CD14-positive monocyte (primary cell): ENCODE measurements at regions not wholly inside any gene's neighbourhood (a gene's known extent, or its start where the extent isn't known, plus 50 kb on each side); places are given as distances from the start of the nearest gene placed in this dataset.
"Not testable (repeated sequence)": the region's sequence is repeated elsewhere in the genome, so short reads cannot be mapped to it uniquely, and the experiment has no call there.

Experiments
- DNase-seq, 3 donors: peaks; one replicate each; pipeline ENCODE4 v3.0.0-alpha.2; 2011 to 2022
- H2AFZ ChIP-seq: 2 replicates; pipeline ENCODE4 v1.6.0; 2012; ENCODE audit warnings: mild to moderate bottlenecking, low read depth, low read length, inconsistent platforms; ENCODE audit not compliant: insufficient read depth, poor library complexity, severe bottlenecking
- H3K27ac ChIP-seq, 2 donors: 1 replicate in 1 of 2; 2 replicates in 1 of 2; pipeline ENCODE4 v1.5.1; 2012 to 2013; ENCODE audit warnings: low read length in 2 of 2, control low read depth in 1 of 2, inconsistent platforms in 1 of 2, low read depth in 1 of 2, mild to moderate bottlenecking in 1 of 2
- H3K27me3 ChIP-seq, 2 donors: one replicate each; pipeline versions ENCODE4 v1.6.0 to v1.6.1; 2011 to 2013; ENCODE audit warnings: low read length in 2 of 2; ENCODE audit not compliant: control insufficient read depth in 2 of 2, insufficient read depth in 2 of 2
- H3K36me3 ChIP-seq, 2 donors: replicated peaks in 1 of 2; 1 replicate in 1 of 2; 2 replicates in 1 of 2; pipeline versions ENCODE4 v1.5.1 to v1.6.1; 2012 to 2013; ENCODE audit warnings: low read length in 2 of 2, control low read depth in 1 of 2, inconsistent platforms in 1 of 2, mild to moderate bottlenecking in 1 of 2; ENCODE audit not compliant: insufficient read depth in 2 of 2, control insufficient read depth in 1 of 2
- H3K4me1 ChIP-seq, 2 donors: 1 replicate in 1 of 2; 2 replicates in 1 of 2; pipeline versions ENCODE4 v1.5.1 to v1.6.1; 2012 to 2013; ENCODE audit warnings: low read length in 2 of 2, control low read depth in 1 of 2, inconsistent platforms in 1 of 2, mild to moderate bottlenecking in 1 of 2, moderate library complexity in 1 of 2; ENCODE audit not compliant: insufficient read depth in 2 of 2, control insufficient read depth in 1 of 2
- H3K4me2 ChIP-seq: replicated peaks from 2 replicates; pipeline ENCODE3; 2012; ENCODE audit warnings: low read length, moderate library complexity, mild to moderate bottlenecking; ENCODE audit not compliant: poor library complexity, severe bottlenecking; ENCODE audit errors: extremely low read depth
- H3K4me3 ChIP-seq, 3 experiments: fragments of 200-600 bp in 1 of 3; sonication (generic) in 1 of 3; replicated peaks in 1 of 3; 1 replicate in 2 of 3; 2 replicates in 1 of 3; pipeline ENCODE4 v1.5.1; 2011 to 2013; ENCODE audit warnings: low read length in 3 of 3, mild to moderate bottlenecking in 3 of 3, control low read depth in 2 of 3, low read depth in 2 of 3, inconsistent platforms in 1 of 3, moderate library complexity in 1 of 3
- H3K79me2 ChIP-seq: 2 replicates; pipeline ENCODE4 v1.6.0; 2012; ENCODE audit warnings: mild to moderate bottlenecking, control low read depth, inconsistent platforms, low read length, moderate library complexity; ENCODE audit not compliant: insufficient read depth
- H3K9ac ChIP-seq: 2 replicates; pipeline ENCODE4 v1.6.0; 2017; ENCODE audit warnings: low read length, mild to moderate bottlenecking; ENCODE audit not compliant: insufficient read depth, poor library complexity, severe bottlenecking
- H3K9me3 ChIP-seq, 2 donors: replicated peaks in 1 of 2; 1 replicate in 1 of 2; 2 replicates in 1 of 2; pipeline versions ENCODE4 v1.5.1 to v1.6.1; 2012 to 2013; ENCODE audit warnings: low read length in 2 of 2, control low read depth in 1 of 2; ENCODE audit not compliant: control insufficient read depth in 1 of 2, insufficient read depth in 1 of 2
- H4K20me1 ChIP-seq: 2 replicates; pipeline ENCODE4 v1.6.0; 2012; ENCODE audit warnings: mild to moderate bottlenecking, low read length, control low read depth, moderate library complexity; ENCODE audit not compliant: insufficient read depth
- H3K27ac Mint-ChIP-seq, 7 donors: one replicate each; pipeline ENCODE4 v1.8.0; 2020; ENCODE audit warnings: mild to moderate bottlenecking in 7 of 7, mixed read lengths in 7 of 7, moderate library complexity in 6 of 7, inconsistent platforms in 2 of 7
- H3K27me3 Mint-ChIP-seq, 3 donors: one replicate each; pipeline ENCODE4 v1.8.0; 2021 to 2022; ENCODE audit warnings: low read depth in 3 of 3, mild to moderate bottlenecking in 3 of 3, mixed read lengths in 3 of 3, moderate library complexity in 3 of 3, inconsistent platforms in 1 of 3
- H3K36me3 Mint-ChIP-seq, 2 donors: one replicate each; pipeline ENCODE4 v1.8.0; 2020; ENCODE audit warnings: mixed read lengths in 2 of 2, inconsistent platforms in 1 of 2, mild to moderate bottlenecking in 1 of 2
- H3K4me1 Mint-ChIP-seq: one replicate; pipeline ENCODE4 v1.8.0; 2020; ENCODE audit warnings: mild to moderate bottlenecking, mixed read lengths
- H3K4me3 Mint-ChIP-seq, 2 donors: one replicate each; pipeline ENCODE4 v1.8.0; 2020; ENCODE audit warnings: mild to moderate bottlenecking in 2 of 2, mixed read lengths in 2 of 2, moderate library complexity in 1 of 2
- H3K9me3 Mint-ChIP-seq, 7 donors: one replicate each; pipeline ENCODE4 v1.8.0; 2020 to 2022; ENCODE audit warnings: mixed read lengths in 7 of 7, mild to moderate bottlenecking in 6 of 7, moderate library complexity in 6 of 7, inconsistent platforms in 2 of 7
- CTCF ChIP-seq: fragments of 200-600 bp; IDR thresholded peaks from one replicate; pipeline ENCODE4 v1.8.0; 2022; ENCODE audit warnings: antibody characterized with exemption, mild to moderate bottlenecking
- WGBS: methylation state at CpG from one replicate; pipeline ENCODE4 v1.1.5; 2013; ENCODE audit warnings: missing lambda C conversion rate; ENCODE audit not compliant: insufficient coverage; 5-methylcytosine and 5-hydroxymethylcytosine counted together
- intact Hi-C, 2 donors: fragments of 100-400 bp; cut with micrococcal nuclease; formaldehyde crosslinking; loops; one replicate each; pipeline versions ENCODE4 v1.15.0 to v1.15.1; 2023

GRCh38 chr17:83170571-83171260 lies 91.3 kb downstream of the METRNL start:
- 100% methylated on average over 2 of the region's 9 CpGs for WGBS
- Mint-ChIP-seq H3K9me3 (peaks cover 0 to 10% (median 5%) of the 10 kb centered on the region in 7 donors), H3K36me3 (no peaks in the 10 kb centered on the region), H3K27me3 (peaks cover 9 to 19% (median 9%) of the 10 kb centered on the region in 3 donors), H3K4me3 (peak overlapping the region in 1 of 2 donors; percentile 26), H3K27ac (peak overlapping the region in 2 of 7 donors; percentile 38 to 62), H3K4me1 (peaks cover 4% of the 10 kb centered on the region)
- Histone ChIP-seq H3K4me1 (no peaks in the 10 kb centered on the region), H3K79me2 (no peaks in the 10 kb centered on the region), H3K27me3 (peaks cover 0 to under 1% of the 10 kb centered on the region in 2 donors), H3K9ac (no peak overlapping the region), H3K4me2 (no peak overlapping the region), H3K4me3 (no peak overlapping the region), H3K36me3 (no peaks in the 10 kb centered on the region), H3K9me3 (no peaks in the 10 kb centered on the region), H4K20me1 (no peaks in the 10 kb centered on the region), H3K27ac (no peak overlapping the region), H2AFZ (no peak overlapping the region)
- DNase-seq: no peak
- no peak for TF ChIP-seq CTCF
- intact Hi-C loops: no loop called here

GRCh38 chr17:83171661-83172060 lies 92.3 kb downstream of the METRNL start:
- no peak overlapping the region for H3K4me2 ChIP-seq
- no peaks in the 10 kb centered on the region for H3K79me2 ChIP-seq
- H3K27ac ChIP-seq: no peak overlapping the region
- no peak for DNase-seq
- no peak overlapping the region for H3K9ac ChIP-seq
- intact Hi-C loops: no loop called here
- Mint-ChIP-seq H3K9me3 (peaks cover 0 to 9% (median 5%) of the 10 kb centered on the region in 7 donors), H3K27ac (no peak overlapping the region), H3K36me3 (no peaks in the 10 kb centered on the region), H3K4me1 (peaks cover 4% of the 10 kb centered on the region), H3K4me3 (no peak overlapping the region), H3K27me3 (peaks cover 3 to 17% (median 9%) of the 10 kb centered on the region in 3 donors)
- H3K4me1 ChIP-seq: no peaks in the 10 kb centered on the region
- H3K27me3 ChIP-seq: no peaks in the 10 kb centered on the region
- H2AFZ ChIP-seq: no peak overlapping the region
- no peaks in the 10 kb centered on the region for H4K20me1 ChIP-seq
- 93% methylated on average over 18 of the region's 21 CpGs for WGBS
- no peaks in the 10 kb centered on the region for H3K9me3 ChIP-seq
- no peak for TF ChIP-seq CTCF
- H3K36me3 ChIP-seq: no peaks in the 10 kb centered on the region
- no peak overlapping the region for H3K4me3 ChIP-seq

GRCh38 chr17:83172099-83172498 lies 92.7 kb downstream of the METRNL start:
- Mint-ChIP-seq H3K27ac (peak overlapping the region in 1 of 7 donors; percentile 52), H3K27me3 (peaks cover 3 to 17% (median 9%) of the 10 kb centered on the region in 3 donors)
- H3K4me1 ChIP-seq, H3K4me3 Mint-ChIP-seq, H3K9ac ChIP-seq, H3K36me3 Mint-ChIP-seq, H3K9me3 Mint-ChIP-seq, H3K4me3 ChIP-seq, intact Hi-C loops, H3K4me1 Mint-ChIP-seq, H3K4me2 ChIP-seq, H4K20me1 ChIP-seq, H3K27me3 ChIP-seq, H3K9me3 ChIP-seq, H3K27ac ChIP-seq, H3K36me3 ChIP-seq, DNase-seq, H3K79me2 ChIP-seq, H2AFZ ChIP-seq: not testable (repeated sequence)
- WGBS: 97% methylated on average over 8 of the region's 9 CpGs
